Mesodermal cell (in vitro differentiated cells): ENCODE measurements at regions not wholly inside any gene's neighbourhood (a gene's known extent, or its start where the extent isn't known, plus 50 kb on each side); places are given as distances from the start of the nearest gene placed in this dataset.

Experiments used
- H3K27ac ChIP-seq: 2 replicates; pipeline ENCODE4 v1.7.0; 2013; ENCODE audit warnings: mild to moderate bottlenecking, low read depth, low read length, moderate library complexity; ENCODE audit not compliant: severe bottlenecking
- H3K36me3 ChIP-seq: 2 replicates; pipeline ENCODE4 v1.7.1; 2013; ENCODE audit warnings: mild to moderate bottlenecking, low read length, moderate library complexity; ENCODE audit not compliant: control insufficient read depth, insufficient read depth
- H3K4me1 ChIP-seq: one replicate; pipeline ENCODE4 v1.7.1; 2013; ENCODE audit warnings: mild to moderate bottlenecking, low read length; ENCODE audit not compliant: insufficient read depth, control insufficient read depth, poor library complexity, severe bottlenecking
- H3K4me3 ChIP-seq: 2 replicates; pipeline ENCODE4 v1.7.0; 2013; ENCODE audit warnings: low read length, control low read depth, mild to moderate bottlenecking; ENCODE audit not compliant: insufficient read depth, poor library complexity, severe bottlenecking; ENCODE audit errors: extremely low read depth
- H3K9me3 ChIP-seq: 2 replicates; pipeline ENCODE4 v1.7.1; 2013; ENCODE audit warnings: mild to moderate bottlenecking, low read length, moderate library complexity; ENCODE audit not compliant: control insufficient read depth
- WGBS, 2 experiments: methylation state at CpG; one replicate each; pipeline ENCODE4 v1.1.5; 2013; ENCODE audit warnings: missing lambda C conversion rate in 2 of 2; ENCODE audit not compliant: insufficient coverage in 2 of 2; 5-methylcytosine and 5-hydroxymethylcytosine counted together

GRCh38 chr10:131015271-131015670 lies 296.2 kb downstream of the TCERG1L start:
- H3K36me3 ChIP-seq = no peaks in the 10 kb centered on the region
- no peak overlapping the region for H3K27ac ChIP-seq
- no peak overlapping the region for H3K4me3 ChIP-seq
- WGBS, 2 experiments = 94 to 95% methylated on average over 7 to 9 of the region's 9 CpGs
- no peaks in the 10 kb centered on the region for H3K9me3 ChIP-seq
- peaks cover 6% of the 10 kb centered on the region for H3K4me1 ChIP-seq

DNA sequence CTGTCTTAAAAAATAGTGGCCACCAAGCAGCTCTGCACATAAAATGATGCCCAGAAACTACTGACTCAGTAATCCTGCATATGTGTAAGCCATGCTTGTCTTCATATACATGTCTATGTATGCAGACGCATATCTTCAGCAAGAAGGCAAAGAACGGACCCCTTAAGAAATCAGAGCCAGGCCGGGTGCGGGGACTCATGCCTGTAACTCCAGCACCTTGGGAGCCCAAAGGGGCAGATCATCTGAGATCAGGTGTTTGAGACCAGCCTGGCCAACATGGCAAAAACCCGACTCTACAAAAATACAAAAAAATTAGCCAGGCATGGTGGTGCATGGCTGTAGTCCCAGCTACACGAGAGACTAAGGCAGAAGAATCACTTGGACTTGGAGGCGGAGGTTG lies 295.0 kb downstream of the TCERG1L start:
- H3K27ac ChIP-seq = no peak overlapping the region
- peaks cover 6% of the 10 kb centered on the region for H3K4me1 ChIP-seq
- H3K36me3 ChIP-seq = no peaks in the 10 kb centered on the region
- H3K9me3 ChIP-seq = no peaks in the 10 kb centered on the region
- H3K4me3 ChIP-seq = no peak overlapping the region
- WGBS, 2 experiments = 85 to 96% methylated on average over 7 of the region's 7 CpGs

GRCh38 chr10:131017566-131018285 lies 293.8 kb downstream of the TCERG1L start:
- Histone ChIP-seq H3K4me1 (peaks cover 6% of the 10 kb centered on the region), H3K9me3 (no peaks in the 10 kb centered on the region), H3K4me3 (no peak overlapping the region), H3K27ac (no peak overlapping the region), H3K36me3 (no peaks in the 10 kb centered on the region)
- WGBS, 2 experiments = 89 to 92% methylated on average over 6 to 7 of the region's 9 CpGs

- Histone ChIP-seq H3K36me3 (no peaks in the 10 kb centered on the region), H3K4me1 (peaks cover 6% of the 10 kb centered on the region), H3K27ac (no peak overlapping the region), H3K4me3 (no peak overlapping the region), H3K9me3 (no peaks in the 10 kb centered on the region)
- 79 to 80% methylated on average over 14 of the region's 14 CpGs for WGBS, 2 experiments
Observed at GRCh38 chr10:131018886-131019500, 292.5 kb downstream of the TCERG1L start.

DNA sequence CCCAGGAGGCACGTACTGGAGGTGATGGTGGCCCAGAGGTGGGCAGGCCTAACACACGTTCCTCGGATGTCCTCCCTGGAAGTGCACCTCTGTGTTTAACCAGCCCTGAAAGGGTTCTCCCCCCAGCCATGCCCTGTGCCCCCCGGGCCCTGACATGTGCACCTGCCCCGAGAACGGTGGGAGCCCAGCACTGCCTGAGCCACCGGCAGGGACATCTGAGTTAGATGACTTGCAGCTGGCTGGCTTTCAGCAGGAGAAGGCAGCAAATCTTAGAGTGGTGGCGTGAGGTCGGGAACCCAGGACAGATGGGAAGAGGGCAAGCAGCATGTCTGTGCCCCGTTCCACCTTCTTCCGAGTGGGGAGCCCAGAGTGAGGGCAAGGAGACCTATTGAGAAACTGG lies 291.8 kb downstream of the TCERG1L start:
- Histone ChIP-seq H3K4me3 (no peak overlapping the region), H3K27ac (no peak overlapping the region), H3K36me3 (no peaks in the 10 kb centered on the region), H3K9me3 (no peaks in the 10 kb centered on the region), H3K4me1 (peaks cover 6% of the 10 kb centered on the region)
- 83 to 85% methylated on average over 11 of the region's 11 CpGs for WGBS, 2 experiments

DNA sequence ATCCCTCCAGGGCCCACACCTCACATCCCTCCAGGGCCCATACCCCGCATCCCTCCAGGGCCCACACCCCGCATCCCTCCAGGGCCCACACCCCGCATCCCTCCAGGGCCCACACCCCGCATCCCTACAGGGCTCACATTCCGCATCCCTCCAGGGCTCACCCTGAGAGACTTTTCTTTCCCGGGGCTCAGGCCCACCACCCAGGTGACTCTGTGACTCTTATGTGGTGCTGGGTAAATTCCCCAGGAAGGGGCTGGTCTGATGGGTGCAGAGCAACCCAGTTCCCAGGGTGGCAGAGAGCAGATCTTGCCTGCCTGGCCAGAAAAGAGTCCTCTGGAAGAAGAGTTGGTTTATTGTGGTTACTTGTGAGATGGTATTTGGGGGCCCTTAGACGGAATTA lies 290.7 kb downstream of the TCERG1L start:
- Histone ChIP-seq H3K27ac (no peak overlapping the region), H3K4me3 (no peak overlapping the region), H3K36me3 (no peaks in the 10 kb centered on the region), H3K4me1 (peaks cover 6% of the 10 kb centered on the region), H3K9me3 (no peaks in the 10 kb centered on the region)
- 75% methylated on average over 4 of the region's 7 CpGs; no CpG with 5 or more reads in 1 of the 2 experiments for WGBS, 2 experiments

- 84 to 90% methylated on average over 12 to 16 of the region's 16 CpGs for WGBS, 2 experiments
- Histone ChIP-seq H3K36me3 (no peaks in the 10 kb centered on the region), H3K4me3 (no peak overlapping the region)
Observed at GRCh38 chr10:131021246-131021895, 290.1 kb downstream of the TCERG1L start.

GRCh38 chr10:131021969-131022368 lies 289.6 kb downstream of the TCERG1L start:
- Histone ChIP-seq H3K36me3 (no peaks in the 10 kb centered on the region), H3K4me1 (peaks cover 6% of the 10 kb centered on the region), H3K4me3 (no peak overlapping the region), H3K9me3 (no peaks in the 10 kb centered on the region), H3K27ac (no peak overlapping the region)
- 89 to 90% methylated on average over 3 to 4 of the region's 4 CpGs for WGBS, 2 experiments

More at GRCh38 chr10:131021246-131021895, 290.1 kb downstream of the TCERG1L start:
- H3K4me1 ChIP-seq = peaks cover 6% of the 10 kb centered on the region
- no peak overlapping the region for H3K27ac ChIP-seq
- H3K9me3 ChIP-seq = no peaks in the 10 kb centered on the region

GRCh38 chr10:131022369-131022768 lies 289.2 kb downstream of the TCERG1L start:
- Histone ChIP-seq H3K27ac (no peak overlapping the region), H3K9me3 (no peaks in the 10 kb centered on the region), H3K4me3 (no peak overlapping the region), H3K36me3 (no peaks in the 10 kb centered on the region), H3K4me1 (peaks cover 6% of the 10 kb centered on the region)
- WGBS, 2 experiments = 90 to 93% methylated on average over 7 to 10 of the region's 10 CpGs

DNA sequence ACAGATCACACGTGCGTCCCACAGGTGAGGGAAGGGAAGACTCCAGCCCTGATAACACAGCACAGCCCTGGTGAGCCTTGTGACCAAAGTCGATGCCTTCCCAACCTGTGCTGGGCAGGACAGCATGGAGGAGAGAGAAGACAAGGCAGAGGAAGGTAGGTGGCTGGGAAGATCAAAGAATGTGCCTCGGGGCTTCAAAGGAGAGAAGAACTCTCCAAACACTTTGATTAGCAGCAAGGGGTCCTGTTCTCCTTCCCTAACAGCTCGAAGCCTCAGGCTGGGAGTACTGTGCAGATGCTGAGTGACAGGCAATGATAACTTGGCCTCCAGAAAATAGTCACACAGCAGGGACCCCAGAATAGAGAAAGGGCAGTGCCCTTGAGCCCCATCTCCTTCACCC lies 288.5 kb downstream of the TCERG1L start:
- H3K4me1 ChIP-seq = peaks cover 6% of the 10 kb centered on the region
- WGBS, 2 experiments = 63 to 75% methylated on average over 3 to 4 of the region's 5 CpGs
- H3K4me3 ChIP-seq = no peak overlapping the region
- no peak overlapping the region for H3K27ac ChIP-seq
- H3K9me3 ChIP-seq = no peaks in the 10 kb centered on the region
- no peaks in the 10 kb centered on the region for H3K36me3 ChIP-seq
